H9 (cell line): ENCODE measurements at regions not wholly inside any gene's neighbourhood (a gene's known extent, or its start where the extent isn't known, plus 50 kb on each side); places are given as distances from the start of the nearest gene placed in this dataset.

Experiments used
- DNase-seq: peaks from one replicate; pipeline ENCODE4 v3.0.0-alpha.2; 2017
- H2AFZ ChIP-seq: one replicate; pipeline ENCODE4 v1.6.1; 2013; ENCODE audit warnings: mild to moderate bottlenecking, low read length, control low read depth, moderate library complexity
- H2AK5ac ChIP-seq: 2 replicates; pipeline ENCODE4 v1.6.1; 2013; ENCODE audit warnings: low read length, control low read depth, mixed read lengths; ENCODE audit not compliant: insufficient read length
- H2BK120ac ChIP-seq: one replicate; pipeline ENCODE4 v1.6.1; 2013; ENCODE audit warnings: low read depth, mild to moderate bottlenecking, low read length, control low read depth, inconsistent platforms; ENCODE audit not compliant: poor library complexity, severe bottlenecking
- H2BK12ac ChIP-seq: 2 replicates; pipeline ENCODE4 v1.6.1; 2013; ENCODE audit warnings: low read length, control low read depth, mixed read lengths, low read depth; ENCODE audit not compliant: insufficient read length
- H2BK15ac ChIP-seq: 2 replicates; pipeline ENCODE4 v1.6.1; 2013; ENCODE audit warnings: low read depth, low read length, control low read depth
- H2BK20ac ChIP-seq: one replicate; pipeline ENCODE4 v1.6.1; 2013; ENCODE audit warnings: low read depth, mild to moderate bottlenecking, low read length, control low read depth, inconsistent platforms; ENCODE audit not compliant: poor library complexity, severe bottlenecking
- H2BK5ac ChIP-seq: 2 replicates; pipeline ENCODE4 v1.6.1; 2013; ENCODE audit warnings: low read length, control low read depth, mixed read lengths; ENCODE audit not compliant: insufficient read length
- H3K14ac ChIP-seq: 2 replicates; pipeline ENCODE4 v1.6.1; 2013; ENCODE audit warnings: low read length, control low read depth; ENCODE audit not compliant: insufficient read depth
- H3K18ac ChIP-seq: 2 replicates; pipeline ENCODE4 v1.6.1; 2013; ENCODE audit warnings: low read depth, mild to moderate bottlenecking, mixed read lengths, low read length, control low read depth; ENCODE audit not compliant: insufficient read length
- H3K23ac ChIP-seq: 2 replicates; pipeline ENCODE4 v1.6.1; 2013; ENCODE audit warnings: low read length, control low read depth, mixed read lengths, low read depth; ENCODE audit not compliant: insufficient read length
- H3K23me2 ChIP-seq: 2 replicates; pipeline ENCODE4 v1.6.1; 2013; ENCODE audit warnings: low read depth, mild to moderate bottlenecking, mixed read lengths, low read length, control low read depth; ENCODE audit not compliant: insufficient read length, poor library complexity, severe bottlenecking
- H3K27ac ChIP-seq: 2 replicates; pipeline ENCODE4 v1.5.1; 2013; ENCODE audit warnings: low read length, control low read depth, mixed read lengths, low read depth; ENCODE audit not compliant: insufficient read length
- H3K27me3 ChIP-seq: 2 replicates; pipeline ENCODE4 v1.6.1; 2013; ENCODE audit warnings: low read length, control low read depth, inconsistent platforms; ENCODE audit not compliant: insufficient read depth
- H3K4ac ChIP-seq: 2 replicates; pipeline ENCODE4 v1.6.1; 2013; ENCODE audit warnings: low read depth, mild to moderate bottlenecking, control low read depth, inconsistent platforms, low read length, moderate library complexity
- H3K4me1 ChIP-seq: 2 replicates; pipeline ENCODE4 v1.6.1; 2013; ENCODE audit warnings: low read length, control low read depth, inconsistent platforms; ENCODE audit not compliant: insufficient read depth
- H3K4me2 ChIP-seq: 2 replicates; pipeline ENCODE4 v1.6.1; 2013; ENCODE audit warnings: low read length, control low read depth, mixed read lengths; ENCODE audit not compliant: insufficient read length, insufficient read depth
- H3K56ac ChIP-seq: 2 replicates; pipeline ENCODE4 v1.6.1; 2013; ENCODE audit warnings: low read depth, mild to moderate bottlenecking, mixed read lengths, low read length, control low read depth; ENCODE audit not compliant: insufficient read length
- H3K79me1 ChIP-seq: 2 replicates; pipeline ENCODE4 v1.6.1; 2013; ENCODE audit warnings: low read depth, mild to moderate bottlenecking, moderate library complexity, low read length, control low read depth, inconsistent platforms; ENCODE audit not compliant: insufficient read depth, poor library complexity, severe bottlenecking
- H3K79me2 ChIP-seq: 2 replicates; pipeline ENCODE4 v1.6.1; 2013; ENCODE audit warnings: low read length, control low read depth, inconsistent platforms; ENCODE audit not compliant: insufficient read depth
- H3K9ac ChIP-seq: 2 replicates; pipeline ENCODE4 v1.6.1; 2013; ENCODE audit warnings: low read length, control low read depth, mixed read lengths; ENCODE audit not compliant: insufficient read length; ENCODE audit errors: extremely low read depth
- H3K9me3 ChIP-seq: one replicate; pipeline ENCODE4 v1.6.1; 2013; ENCODE audit warnings: low read depth, low read length, inconsistent platforms; ENCODE audit not compliant: control insufficient read depth
- H3T11ph ChIP-seq: one replicate; pipeline ENCODE4 v1.6.1; 2013; ENCODE audit warnings: mild to moderate bottlenecking, low read length, control low read depth, inconsistent platforms
- H4K20me1 ChIP-seq: one replicate; pipeline ENCODE4 v1.6.1; 2013; ENCODE audit not compliant: control insufficient read depth, insufficient read length, insufficient read depth
- H4K5ac ChIP-seq: 2 replicates; pipeline ENCODE4 v1.6.1; 2013; ENCODE audit warnings: low read depth, mild to moderate bottlenecking, mixed read lengths, low read length, control low read depth; ENCODE audit not compliant: insufficient read length
- H4K8ac ChIP-seq: replicated peaks from 2 replicates; pipeline ENCODE4 v1.6.1; 2013; ENCODE audit warnings: low read length, control low read depth, mixed read lengths, low read depth; ENCODE audit not compliant: insufficient read length
- H4K91ac ChIP-seq: 2 replicates; pipeline ENCODE4 v1.6.1; 2013; ENCODE audit warnings: low read depth, mild to moderate bottlenecking, moderate library complexity, mixed read lengths, low read length, control low read depth; ENCODE audit not compliant: insufficient read length
- H3K27ac Mint-ChIP-seq, 3 experiments: 2 replicates in 2 of 3; 3 replicates in 1 of 3; pipeline ENCODE4 v1.8.0; 2020 to 2021; ENCODE audit warnings: mixed read lengths in 3 of 3, mild to moderate bottlenecking in 1 of 3, moderate library complexity in 1 of 3
- H3K27me3 Mint-ChIP-seq: 2 replicates; pipeline ENCODE4 v1.8.0; 2021; ENCODE audit warnings: low read depth, mild to moderate bottlenecking, moderate library complexity, mixed read lengths
- H3K36me3 Mint-ChIP-seq, 3 experiments: 2 replicates in 2 of 3; 3 replicates in 1 of 3; pipeline ENCODE4 v1.8.0; 2020 to 2021; ENCODE audit warnings: low read depth in 3 of 3, mixed read lengths in 3 of 3; ENCODE audit not compliant: insufficient read depth in 1 of 3
- H3K4me1 Mint-ChIP-seq, 2 experiments: 2 replicates each; pipeline ENCODE4 v1.8.0; 2020; ENCODE audit warnings: mixed read lengths in 2 of 2
- H3K4me3 Mint-ChIP-seq, 2 experiments: 2 replicates in 1 of 2; 3 replicates in 1 of 2; pipeline ENCODE4 v1.8.0; 2020 to 2021; ENCODE audit warnings: mild to moderate bottlenecking in 2 of 2, mixed read lengths in 2 of 2, moderate library complexity in 1 of 2
- H3K9me3 Mint-ChIP-seq, 2 experiments: 2 replicates in 1 of 2; 3 replicates in 1 of 2; pipeline ENCODE4 v1.8.0; 2020; ENCODE audit warnings: mild to moderate bottlenecking in 2 of 2, mixed read lengths in 2 of 2, moderate library complexity in 1 of 2
- CTCF ChIP-seq: fragments of 200-600 bp; sonication (generic); conservative IDR thresholded peaks from 3 replicates; pipeline ENCODE4 v1.8.0; 2021; ENCODE audit warnings: antibody characterized with exemption, mild to moderate bottlenecking
- WGBS: extraction: QIAGEN DNeasy Blood & Tissue Kit; methylation state at CpG from one replicate; pipeline ENCODE4 v1.1.7; 2013; ENCODE audit warnings: missing lambda C conversion rate, low lambda C conversion rate, mixed read lengths; ENCODE audit not compliant: insufficient read length; ENCODE audit errors: extremely low coverage; 5-methylcytosine and 5-hydroxymethylcytosine counted together

GRCh38 chr12:93166541-93167307 lies 211.0 kb upstream of the NUDT4 start:
- Mint-ChIP-seq H3K9me3 (no peaks in the 10 kb centered on the region; a peak in 1 of 5 replicates), H3K27ac (no peak overlapping the region), H3K4me1 (peaks cover 17 to 18% of the 10 kb centered on the region in 2 experiments), H3K27me3 (peaks cover 66% of the 10 kb centered on the region), H3K36me3 (no peaks in the 10 kb centered on the region), H3K4me3 (no peak overlapping the region)
- no peak overlapping the region for H4K5ac ChIP-seq
- no peak overlapping the region for H3K4me2 ChIP-seq
- WGBS: no CpG with 5 or more reads among the region's 7 CpGs
- H3K18ac ChIP-seq: no peak overlapping the region
- no peak for DNase-seq
- H3K9me3 ChIP-seq: no peaks in the 10 kb centered on the region
- H3K4me1 ChIP-seq: no peaks in the 10 kb centered on the region
- no peak overlapping the region for H2BK5ac ChIP-seq
- H2BK120ac ChIP-seq: no peak overlapping the region
- no peak overlapping the region for H3K4ac ChIP-seq
- H3K27me3 ChIP-seq: peaks cover 2% of the 10 kb centered on the region; the same call in 1 of the 2 replicates
- H3T11ph ChIP-seq: no peak overlapping the region
- H2BK15ac ChIP-seq: no peak overlapping the region
- H2AFZ ChIP-seq: no peak overlapping the region
- H2BK20ac ChIP-seq: no peak overlapping the region
- H4K8ac ChIP-seq: no peak overlapping the region
- no peak overlapping the region for H2AK5ac ChIP-seq
- no peak for TF ChIP-seq CTCF
- no peak overlapping the region for H3K23ac ChIP-seq
- no peak overlapping the region for H4K91ac ChIP-seq
- H3K23me2 ChIP-seq: no peaks in the 10 kb centered on the region
- H3K14ac ChIP-seq: no peak overlapping the region
- no peak overlapping the region for H2BK12ac ChIP-seq
- H3K9ac ChIP-seq: no peak overlapping the region
- H3K79me2 ChIP-seq: no peaks in the 10 kb centered on the region
- no peaks in the 10 kb centered on the region for H4K20me1 ChIP-seq
- no peak overlapping the region for H3K27ac ChIP-seq
- H3K56ac ChIP-seq: no peak overlapping the region
- no peaks in the 10 kb centered on the region for H3K79me1 ChIP-seq
